HFF-Myc (cell line): ENCODE measurements at regions not wholly inside any gene's neighbourhood (a gene's known extent, or its start where the extent isn't known, plus 50 kb on each side); places are given as distances from the start of the nearest gene placed in this dataset.

Source experiments
- DNase-seq: peaks from one replicate; pipeline ENCODE4 v3.0.0-alpha.2; 2011; ENCODE audit warnings: low read depth; ENCODE audit errors: extremely low read depth
- H3K4me3 ChIP-seq: replicated peaks from 2 replicates; pipeline ENCODE4 v1.5.1; 2011; ENCODE audit warnings: low read depth, mild to moderate bottlenecking, control low read depth, low read length
- TF ChIP-seq, protein P1 (sequence below): IDR thresholded peaks from 2 replicates; pipeline ENCODE4 v1.5.1; 2012; ENCODE audit warnings: mild to moderate bottlenecking, low read depth, low read length, control low read depth; ENCODE audit errors: missing control alignments

DNA sequence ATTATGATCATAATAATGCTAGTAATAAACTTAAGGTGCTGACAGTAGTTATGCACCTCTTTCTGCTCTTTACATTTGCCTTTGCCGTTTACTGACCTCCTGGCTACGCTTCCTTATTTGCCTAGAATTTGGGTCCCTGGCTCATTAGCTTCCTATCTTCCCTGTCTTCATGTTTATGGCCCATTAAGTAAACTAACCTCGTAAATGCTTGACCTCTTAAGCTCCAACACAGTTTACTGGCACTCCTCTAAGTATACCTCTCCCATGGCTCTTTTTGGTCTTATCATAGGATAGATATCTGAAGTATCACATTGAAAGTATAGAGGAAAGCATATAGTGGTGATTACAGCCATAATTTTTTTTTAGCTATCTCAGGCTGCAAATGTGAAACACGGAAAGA is 657.3 kb upstream of the SLC39A10 start:
- TF ChIP-seq, protein P1, sequence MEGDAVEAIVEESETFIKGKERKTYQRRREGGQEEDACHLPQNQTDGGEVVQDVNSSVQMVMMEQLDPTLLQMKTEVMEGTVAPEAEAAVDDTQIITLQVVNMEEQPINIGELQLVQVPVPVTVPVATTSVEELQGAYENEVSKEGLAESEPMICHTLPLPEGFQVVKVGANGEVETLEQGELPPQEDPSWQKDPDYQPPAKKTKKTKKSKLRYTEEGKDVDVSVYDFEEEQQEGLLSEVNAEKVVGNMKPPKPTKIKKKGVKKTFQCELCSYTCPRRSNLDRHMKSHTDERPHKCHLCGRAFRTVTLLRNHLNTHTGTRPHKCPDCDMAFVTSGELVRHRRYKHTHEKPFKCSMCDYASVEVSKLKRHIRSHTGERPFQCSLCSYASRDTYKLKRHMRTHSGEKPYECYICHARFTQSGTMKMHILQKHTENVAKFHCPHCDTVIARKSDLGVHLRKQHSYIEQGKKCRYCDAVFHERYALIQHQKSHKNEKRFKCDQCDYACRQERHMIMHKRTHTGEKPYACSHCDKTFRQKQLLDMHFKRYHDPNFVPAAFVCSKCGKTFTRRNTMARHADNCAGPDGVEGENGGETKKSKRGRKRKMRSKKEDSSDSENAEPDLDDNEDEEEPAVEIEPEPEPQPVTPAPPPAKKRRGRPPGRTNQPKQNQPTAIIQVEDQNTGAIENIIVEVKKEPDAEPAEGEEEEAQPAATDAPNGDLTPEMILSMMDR: no peak
- H3K4me3 ChIP-seq: no peak overlapping the region
- no peak for DNase-seq

DNA sequence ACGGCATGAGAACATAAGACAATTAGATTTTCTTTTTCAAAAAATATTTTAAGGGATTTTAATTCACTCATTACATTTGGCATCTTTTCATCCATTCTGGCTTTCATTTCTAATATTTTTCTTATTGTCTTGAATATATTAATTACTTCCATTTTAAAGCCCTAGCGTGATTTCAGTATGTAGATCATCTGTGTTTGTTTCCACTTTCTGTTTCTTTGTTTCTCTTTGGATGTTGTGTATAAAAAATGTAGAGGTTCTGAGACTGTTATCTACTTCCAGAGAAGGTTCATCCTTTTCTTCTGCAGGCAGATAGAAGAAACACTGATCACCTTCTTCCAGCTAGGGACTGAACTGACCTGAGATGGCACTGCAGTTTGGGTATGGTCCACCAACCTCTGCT is 664.4 kb upstream of the SLC39A10 start:
- TF ChIP-seq, protein P1: no peak
- DNase-seq: no peak
- no peak overlapping the region for H3K4me3 ChIP-seq

DNA sequence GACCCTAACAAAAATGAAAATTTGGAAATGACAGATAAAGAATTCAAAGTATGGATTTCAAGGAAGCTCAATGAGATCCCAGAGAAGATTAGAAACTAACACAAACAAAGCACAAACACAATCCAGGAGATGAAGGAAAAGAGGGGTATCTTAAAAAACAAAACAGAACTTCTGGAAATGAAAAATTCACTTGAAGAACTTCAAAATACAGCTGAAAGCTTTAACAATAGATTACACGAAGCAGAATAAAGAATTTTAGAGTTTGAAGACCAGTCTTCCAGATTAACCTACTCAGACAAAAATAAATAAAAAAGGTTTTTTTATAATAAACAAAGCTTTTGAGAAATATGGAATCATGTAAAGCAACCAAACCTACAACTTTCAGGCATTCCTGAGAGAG is 671.8 kb upstream of the SLC39A10 start:
- TF ChIP-seq, protein P1: no peak
- H3K4me3 ChIP-seq: no peak overlapping the region
- DNase-seq: no peak

DNA sequence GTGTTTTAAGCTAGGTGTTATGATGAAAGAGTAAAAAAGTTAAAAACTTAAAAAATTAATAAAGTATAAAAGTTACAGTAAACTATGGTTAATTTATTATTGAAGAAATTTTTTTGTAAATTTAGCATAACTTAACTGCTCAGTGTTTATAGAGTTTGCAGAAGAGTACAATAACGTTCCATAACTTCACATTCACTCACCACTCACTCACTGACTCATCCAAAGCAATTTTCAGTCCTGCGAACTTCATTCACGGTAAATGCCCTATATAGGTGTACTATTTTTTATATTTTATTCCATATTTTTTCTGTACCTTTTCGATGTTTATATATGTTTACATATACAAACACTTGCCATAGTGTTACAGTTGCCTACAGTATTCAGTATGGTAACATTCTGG is 694.8 kb upstream of the SLC39A10 start:
- no peak overlapping the region for H3K4me3 ChIP-seq
- TF ChIP-seq, protein P1: no peak
- no peak for DNase-seq

DNA sequence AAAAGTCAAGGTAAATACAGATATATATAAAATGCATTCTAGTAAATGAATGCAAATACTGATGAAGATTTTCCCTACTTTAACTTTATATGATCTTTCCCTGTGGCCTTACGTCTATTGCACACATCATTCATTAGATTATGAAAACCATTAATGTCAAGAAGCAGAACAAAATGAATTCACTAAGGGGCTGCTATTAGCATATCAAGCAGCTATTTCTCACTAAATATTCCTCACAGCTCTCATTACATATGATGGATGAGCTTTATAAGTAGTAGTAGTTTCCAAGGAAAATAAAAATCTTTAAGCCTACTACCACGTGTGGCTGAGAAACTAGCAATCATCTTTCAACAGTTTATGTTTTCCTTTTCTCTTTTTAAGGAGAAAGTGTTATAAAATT is 702.8 kb upstream of the SLC39A10 start:
- DNase-seq: no peak
- H3K4me3 ChIP-seq: no peak overlapping the region
- TF ChIP-seq, protein P1: no peak

DNA sequence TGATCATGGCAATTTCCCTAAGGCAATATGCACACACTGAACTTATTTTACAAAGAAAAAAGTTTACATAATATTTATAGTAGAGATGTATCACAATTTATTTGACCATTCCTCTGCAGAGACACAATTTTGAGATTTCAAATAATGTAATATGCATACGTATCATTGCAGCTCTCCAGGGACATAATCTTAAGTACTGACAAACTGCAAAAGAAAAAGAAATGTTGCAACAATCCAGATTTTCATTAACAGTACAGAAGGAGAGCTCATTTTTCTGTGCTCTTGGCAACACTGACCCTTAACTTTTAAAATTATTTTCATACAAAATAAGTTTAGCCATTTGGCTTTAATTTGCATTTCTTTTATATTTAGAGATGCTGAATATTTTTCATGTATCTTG is 710.2 kb upstream of the SLC39A10 start:
- TF ChIP-seq, protein P1: no peak
- no peak overlapping the region for H3K4me3 ChIP-seq
- DNase-seq: no peak

DNA sequence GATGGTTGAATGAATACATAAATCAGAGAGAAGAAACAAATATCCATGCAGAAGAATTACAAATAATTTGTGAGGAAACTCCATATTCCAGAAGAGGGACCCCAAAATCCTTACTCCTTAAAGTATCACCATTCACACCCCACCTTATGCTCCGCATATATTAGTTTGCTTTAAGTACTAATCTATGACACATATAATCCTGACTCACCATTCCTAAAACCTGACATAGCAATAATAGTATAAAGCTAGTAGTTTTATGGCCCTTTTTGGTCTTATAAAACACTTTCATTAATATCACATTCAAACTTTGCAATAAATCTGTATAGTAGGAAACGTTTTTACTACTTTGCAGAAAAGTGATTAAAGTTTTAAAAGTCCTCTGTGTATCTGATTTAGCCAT is 719.0 kb upstream of the SLC39A10 start:
- TF ChIP-seq, protein P1: no peak
- H3K4me3 ChIP-seq: no peak overlapping the region
- no peak for DNase-seq
